CD4-positive, alpha-beta T cell treated with Interferon alpha-2 for 1 hour (primary cell): ENCODE measurements at regions not wholly inside any gene's neighbourhood (a gene's known extent, or its start where the extent isn't known, plus 50 kb on each side); places are given as distances from the start of the nearest gene placed in this dataset.
A peak's percentile ranks its signal among the peaks of the same experiment; 100 is the strongest.
"Not testable (repeated sequence)": the region's sequence is repeated elsewhere in the genome, so short reads cannot be mapped to it uniquely, and the experiment has no call there.

ENCODE experiments used
- DNase-seq, 2 donors: peaks; one replicate each; pipeline ENCODE4 v3.0.0-alpha.2; 2020 to 2022

- DNase-seq: no peak
Observed at GRCh38 chr13:80900561-80900960, 559.6 kb upstream of the SPRY2 start.

GRCh38 chr13:80897641-80898040 lies 556.7 kb upstream of the SPRY2 start:
- not testable (repeated sequence) for DNase-seq

GRCh38 chr13:80894917-80895316 lies 554.0 kb upstream of the SPRY2 start:
- DNase-seq: no peak

- no peak for DNase-seq
Observed at GRCh38 chr13:80889829-80890228, 548.9 kb upstream of the SPRY2 start.

DNA sequence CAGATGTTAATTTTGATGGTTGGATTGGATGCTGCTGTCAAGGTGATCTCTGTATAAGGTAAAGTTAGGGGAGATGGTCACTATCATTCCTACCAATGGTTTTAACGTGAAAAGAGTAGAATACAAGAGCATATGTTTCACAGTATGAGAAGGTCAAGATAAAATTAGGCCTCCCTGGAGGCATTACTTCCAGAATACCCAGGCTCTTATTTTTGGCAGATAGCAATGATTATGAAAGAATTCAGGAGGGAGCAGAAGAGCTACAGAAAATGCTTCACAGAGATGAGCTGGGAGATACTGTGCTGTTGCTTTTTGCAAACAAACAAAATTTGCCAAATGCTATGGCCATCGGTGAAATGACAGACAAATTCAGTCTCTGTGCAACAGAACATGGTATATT lies 547.5 kb upstream of the SPRY2 start:
- DNase-seq: no peak

DNA sequence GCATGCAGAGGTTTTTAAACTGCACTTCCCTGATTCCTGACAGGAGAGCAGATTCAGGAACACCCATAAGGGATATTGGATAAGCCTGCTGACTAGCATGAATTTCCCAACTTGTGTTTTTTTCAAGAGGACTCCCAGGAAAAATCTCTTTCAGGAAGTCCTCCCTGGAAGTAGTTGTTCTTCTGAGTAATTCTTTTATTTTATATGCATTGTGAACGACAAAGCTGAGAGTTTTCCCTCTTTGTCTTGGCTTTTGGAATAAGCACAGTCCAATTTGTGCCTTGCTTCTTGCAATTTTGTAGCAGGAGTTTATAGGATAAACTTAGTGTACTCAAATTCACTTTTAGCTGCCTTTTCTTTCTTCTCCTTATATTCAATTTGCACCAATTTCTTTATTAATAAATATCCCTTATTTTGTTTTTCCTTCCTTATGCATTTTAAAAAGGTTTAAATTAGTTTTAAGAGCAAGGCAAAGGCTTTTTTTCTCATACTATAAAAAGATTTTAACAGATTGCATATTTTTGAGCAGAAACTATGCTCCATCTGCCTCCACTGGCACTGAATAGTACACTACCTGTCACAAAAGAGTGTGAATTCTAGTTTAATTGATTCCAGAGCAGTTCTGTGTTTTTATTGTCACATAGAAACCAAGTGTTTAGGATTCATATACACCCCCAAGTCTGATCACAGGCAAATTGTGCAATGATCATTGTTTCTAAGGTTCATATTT lies 543.3 kb upstream of the SPRY2 start:
- DNase-seq: no peak

- DNase-seq: no peak
Observed at GRCh38 chr13:80883545-80883944, 542.6 kb upstream of the SPRY2 start.

DNA sequence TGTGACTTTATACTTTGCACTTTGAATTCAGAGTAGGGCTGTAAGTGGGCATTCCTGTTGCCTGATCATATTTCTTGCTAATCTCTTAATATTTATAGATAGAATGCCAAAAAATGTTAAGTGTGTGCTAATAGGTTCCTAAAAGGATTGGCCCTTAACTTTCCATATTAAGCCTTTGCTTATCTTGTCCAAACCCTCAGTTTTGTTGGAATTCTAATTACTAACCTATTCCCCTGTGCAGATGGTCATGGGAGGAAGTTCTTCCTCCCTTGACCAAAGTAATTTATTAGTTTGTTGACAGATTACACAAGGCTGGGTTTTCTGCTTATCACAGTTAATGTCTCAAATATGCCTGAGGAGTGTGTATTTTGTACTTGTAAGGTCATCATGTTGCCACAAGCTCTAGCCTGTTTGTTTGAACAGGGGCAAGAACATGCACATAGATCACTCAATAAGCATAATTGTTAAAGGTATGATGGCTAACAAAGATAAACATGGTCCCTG lies 541.1 kb upstream of the SPRY2 start:
- no peak for DNase-seq

GRCh38 chr13:80881495-80881894 lies 540.6 kb upstream of the SPRY2 start:
- DNase-seq: no peak

- DNase-seq: no peak
Observed at GRCh38 chr13:80881034-80881433, 540.1 kb upstream of the SPRY2 start.

DNA sequence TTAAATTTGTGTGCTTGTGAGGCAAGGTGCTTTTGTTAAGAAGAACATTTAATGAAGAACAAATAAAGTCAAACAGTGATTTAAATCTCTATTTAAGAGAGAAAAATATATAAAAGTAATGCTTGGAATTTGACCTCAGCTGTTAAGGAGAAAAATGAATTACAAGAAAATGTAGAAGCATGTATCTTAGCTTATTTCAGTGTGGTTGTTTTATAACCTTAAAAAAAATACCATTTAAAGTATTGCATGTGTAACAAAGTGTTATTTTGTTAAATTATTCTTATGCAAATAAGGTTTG lies 537.0 kb upstream of the SPRY2 start:
- DNase-seq: no peak

DNA sequence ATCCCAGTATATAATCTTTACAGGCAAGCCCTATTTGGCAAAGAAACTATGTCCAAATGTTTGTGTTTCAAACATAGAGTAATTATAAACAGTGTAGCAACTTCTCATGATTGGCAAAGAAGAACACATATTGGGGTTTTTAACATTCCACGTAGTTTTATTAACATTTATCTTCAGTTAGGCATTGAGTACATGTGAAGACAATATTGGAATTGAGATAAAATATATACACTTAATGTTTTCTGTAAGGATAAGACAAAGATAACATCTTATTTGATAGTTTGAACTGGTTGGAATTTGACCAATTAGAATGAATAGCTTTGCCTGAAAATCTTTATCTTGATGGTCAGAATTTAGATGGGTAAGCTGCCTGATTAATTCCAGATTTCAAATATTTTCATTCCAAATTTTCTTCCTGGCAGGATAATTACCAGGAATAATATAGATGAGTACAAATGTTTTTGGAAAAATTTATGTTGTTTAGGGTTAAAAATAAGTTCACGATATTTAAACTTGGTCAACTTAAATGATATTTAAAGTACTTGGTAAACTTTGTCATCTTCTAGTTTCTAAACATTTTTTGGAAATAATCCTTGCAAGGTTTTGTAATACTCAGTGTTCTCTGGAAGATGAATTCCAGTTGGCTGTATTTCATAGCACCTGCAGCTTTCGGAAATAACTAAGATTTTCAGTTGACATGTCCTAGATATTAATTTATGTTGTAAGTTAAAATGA lies 536.5 kb upstream of the SPRY2 start:
- DNase-seq: no peak

DNA sequence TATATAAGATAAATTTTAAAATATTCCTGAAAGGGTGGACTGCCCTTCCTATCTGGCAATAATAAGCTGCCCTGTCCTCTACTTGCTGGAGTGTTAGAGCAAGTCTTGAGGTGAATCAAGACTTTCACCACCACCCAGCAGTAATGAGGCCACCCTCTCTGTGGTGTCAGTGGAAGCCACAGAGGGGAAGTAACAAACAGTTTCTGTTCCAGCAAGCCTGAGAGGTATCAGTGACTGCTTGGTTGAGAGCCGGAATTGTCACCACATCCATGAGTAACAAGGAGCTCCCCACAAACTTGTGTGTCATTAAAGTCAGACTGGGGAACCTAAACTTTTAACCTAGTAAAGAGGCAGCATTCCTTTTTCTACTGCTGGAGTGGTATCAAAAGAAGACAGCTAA lies 532.7 kb upstream of the SPRY2 start:
- DNase-seq: peak; percentile 26 to 27

DNA sequence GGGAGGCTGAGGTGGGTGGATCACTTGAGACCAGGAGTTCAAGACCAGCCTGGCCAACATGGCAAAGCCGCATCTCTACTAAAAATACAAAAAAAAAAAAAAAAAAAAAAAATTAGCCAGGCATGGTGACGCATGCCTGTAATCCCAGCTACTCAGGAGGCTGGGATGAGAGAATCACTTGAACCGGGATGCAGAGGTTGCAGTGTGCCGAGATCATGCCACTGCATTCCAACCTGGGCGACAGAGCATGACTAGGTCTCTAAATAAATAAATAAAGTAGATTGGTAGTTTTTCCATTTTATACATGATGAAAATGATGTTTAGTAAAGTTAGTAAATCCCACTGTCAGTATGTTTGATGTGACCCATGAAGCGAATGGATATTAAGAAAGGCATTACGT lies 531.0 kb upstream of the SPRY2 start:
- not testable (repeated sequence) for DNase-seq

- DNase-seq: no peak
Observed at GRCh38 chr13:80871481-80871880, 530.6 kb upstream of the SPRY2 start.

DNA sequence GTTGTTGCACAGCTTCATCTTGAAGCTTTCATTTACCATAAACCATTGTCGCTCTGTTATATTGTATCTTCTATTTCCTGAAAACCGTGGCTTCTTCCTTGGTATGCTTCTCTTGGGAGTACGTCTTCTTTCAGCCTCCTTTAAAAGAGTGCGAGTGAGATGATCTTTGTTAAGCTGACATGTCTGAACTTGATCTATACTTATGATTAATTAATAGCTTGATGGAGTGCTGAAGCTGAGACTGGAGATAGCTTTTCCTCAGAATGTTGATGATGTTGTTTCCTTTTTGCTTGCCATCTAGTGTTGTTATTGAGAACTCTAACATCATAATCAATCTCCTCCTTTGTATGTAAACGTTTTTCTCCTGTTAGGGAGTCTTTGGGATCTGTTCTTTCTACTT lies 529.3 kb upstream of the SPRY2 start:
- no peak for DNase-seq

- no peak for DNase-seq
Observed at GRCh38 chr13:80866921-80867320, 526.0 kb upstream of the SPRY2 start.

DNA sequence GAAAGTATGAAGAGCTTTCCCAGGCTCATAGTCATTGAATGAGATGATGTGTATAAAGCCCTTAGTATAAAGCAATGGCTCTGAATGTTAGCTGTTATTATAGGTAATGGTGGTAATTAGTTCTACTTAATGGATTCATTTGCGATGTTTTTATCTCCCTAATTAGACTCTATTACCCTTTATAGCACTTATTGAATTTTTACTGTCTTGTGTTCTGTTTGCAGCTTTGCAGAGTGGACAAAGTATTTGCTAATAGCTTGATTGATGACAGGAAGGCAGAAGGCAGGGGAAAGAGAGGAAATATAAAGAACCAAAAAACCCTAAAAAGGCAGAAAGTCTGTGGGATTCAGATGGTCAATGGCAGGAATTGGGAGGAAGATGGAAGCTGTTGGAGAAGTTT lies 524.4 kb upstream of the SPRY2 start:
- DNase-seq: no peak

- no peak for DNase-seq
Observed at GRCh38 chr13:80862456-80862855, 521.5 kb upstream of the SPRY2 start.

DNA sequence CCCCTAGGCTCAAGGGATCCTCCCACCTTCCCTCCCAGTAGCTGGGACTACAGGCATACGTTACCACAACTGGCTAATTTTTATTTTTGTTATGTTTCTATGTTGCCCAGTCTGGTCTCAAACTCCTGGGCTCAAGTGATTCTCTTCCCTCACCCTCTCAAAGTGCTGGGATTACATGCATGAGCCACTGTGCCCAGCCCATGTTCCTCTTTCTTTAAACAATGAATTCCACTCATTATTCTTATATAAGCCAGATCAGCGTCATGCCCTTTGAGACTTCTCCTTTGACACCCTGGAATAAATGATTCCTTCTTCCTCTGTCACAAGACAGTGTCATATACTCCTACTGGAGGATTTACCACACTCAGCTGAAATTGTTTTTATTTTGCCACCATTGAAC lies 519.9 kb upstream of the SPRY2 start:
- DNase-seq: no peak

GRCh38 chr13:80858131-80858530 lies 517.2 kb upstream of the SPRY2 start:
- DNase-seq: no peak

DNA sequence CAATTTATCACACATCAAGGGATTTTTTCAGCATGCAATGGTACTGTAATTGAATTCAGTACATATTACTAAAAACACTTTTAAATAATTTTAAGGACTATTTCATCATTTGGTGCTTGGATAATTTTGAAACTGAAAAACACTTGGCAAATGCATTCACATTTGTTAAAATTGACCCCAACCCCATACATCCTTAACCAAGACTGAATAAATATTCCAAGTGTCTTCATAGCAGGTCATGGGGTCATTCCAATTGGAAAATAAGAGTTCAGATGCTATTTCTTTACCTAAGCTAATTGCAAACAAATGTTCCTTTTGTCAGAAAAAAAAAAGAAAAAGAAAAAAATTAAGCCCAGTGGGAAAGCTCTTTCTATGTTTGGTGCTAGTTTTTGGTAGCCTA lies 516.4 kb upstream of the SPRY2 start:
- no peak for DNase-seq

DNA sequence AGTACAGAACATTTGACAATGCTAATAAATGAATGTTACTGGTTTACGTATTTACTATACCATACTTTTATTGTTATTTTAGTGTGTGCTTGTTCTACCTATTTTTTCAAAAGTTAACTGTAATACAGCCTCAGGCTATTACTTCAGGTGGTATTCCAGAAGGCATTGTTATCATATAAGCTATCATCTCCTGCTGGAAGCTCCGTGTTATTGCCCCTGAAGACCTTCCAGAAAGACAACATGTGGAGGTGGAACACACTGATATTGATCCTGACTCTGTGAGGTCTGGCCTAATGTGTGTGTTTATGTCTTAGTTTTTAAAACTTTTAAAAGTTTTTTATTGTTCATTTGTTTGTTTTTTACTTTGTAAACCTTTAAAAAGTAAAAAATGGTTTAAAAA lies 509.8 kb upstream of the SPRY2 start:
- DNase-seq: no peak

GRCh38 chr13:80844164-80844563 lies 503.2 kb upstream of the SPRY2 start:
- DNase-seq: no peak

DNA sequence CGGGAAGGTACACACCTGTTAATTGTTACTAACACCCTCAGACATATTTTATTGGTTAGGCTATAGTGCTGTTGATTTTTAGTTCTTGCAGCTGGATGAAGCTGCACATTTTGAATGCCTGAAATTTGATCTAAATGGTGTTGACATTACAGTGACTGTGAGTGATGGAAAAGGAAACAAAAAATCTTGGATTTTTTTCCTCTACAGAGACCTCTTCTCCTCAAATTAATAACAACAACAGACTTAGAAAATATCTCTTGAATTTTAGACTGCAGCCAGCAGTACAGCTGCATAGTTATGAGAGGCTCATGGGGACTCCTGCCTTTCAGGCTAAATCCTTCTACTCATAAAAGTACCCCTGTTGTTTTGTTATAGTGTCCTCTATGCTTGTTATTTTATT lies 500.5 kb upstream of the SPRY2 start:
- no peak for DNase-seq
